DND-41 (cell line): ENCODE measurements at regions not wholly inside any gene's neighbourhood (a gene's known extent, or its start where the extent isn't known, plus 50 kb on each side); places are given as distances from the start of the nearest gene placed in this dataset.

Source experiments
- ATAC-seq: fragments of 200-7000 bp; cut with Tn5 transposase; 3 replicates; pipeline ENCODE4 v1.9.1; 2021; ENCODE audit warnings: low read depth; ENCODE audit not compliant: insufficient read depth
- DNase-seq: peaks from one replicate; pipeline ENCODE4 v3.0.0-alpha.2; 2020
- H2AFZ ChIP-seq: 2 replicates; pipeline ENCODE4 v1.6.0; 2012; ENCODE audit warnings: low read depth, low read length
- H3K27ac ChIP-seq: 2 replicates; pipeline ENCODE4 v1.5.1; 2012; ENCODE audit warnings: low read length, inconsistent platforms
- H3K27me3 ChIP-seq: fragments of 200-600 bp; sonication (generic); 2 replicates; pipeline ENCODE4 v1.6.0; 2012; ENCODE audit warnings: low read length, mild to moderate bottlenecking, inconsistent platforms; ENCODE audit not compliant: insufficient read depth, poor library complexity
- H3K36me3 ChIP-seq: 2 replicates; pipeline ENCODE4 v1.5.1; 2012; ENCODE audit warnings: low read length, inconsistent platforms; ENCODE audit not compliant: insufficient read depth
- H3K4me1 ChIP-seq: 2 replicates; pipeline ENCODE4 v1.5.1; 2012; ENCODE audit warnings: mild to moderate bottlenecking, low read length; ENCODE audit not compliant: insufficient read depth
- H3K4me2 ChIP-seq: 2 replicates; pipeline ENCODE4 v1.6.0; 2012; ENCODE audit warnings: mild to moderate bottlenecking, moderate library complexity, low read length, inconsistent platforms; ENCODE audit not compliant: insufficient read depth
- H3K4me3 ChIP-seq, 2 experiments: fragments of 200-600 bp in 1 of 2; shearing (Covaris generic) in 1 of 2; 2 replicates each; pipeline ENCODE4 v1.5.1; 2012 to 2016; ENCODE audit warnings: inconsistent platforms in 2 of 2, low read length in 2 of 2, mild to moderate bottlenecking in 2 of 2, low read depth in 1 of 2, moderate library complexity in 1 of 2
- H3K79me2 ChIP-seq: 2 replicates; pipeline ENCODE4 v1.6.0; 2012; ENCODE audit warnings: low read length, inconsistent platforms; ENCODE audit not compliant: insufficient read depth
- H3K9ac ChIP-seq: 2 replicates; pipeline ENCODE4 v1.6.0; 2012; ENCODE audit warnings: low read depth, mild to moderate bottlenecking, inconsistent platforms, low read length, moderate library complexity
- H3K9me3 ChIP-seq: 2 replicates; pipeline ENCODE4 v1.5.1; 2012; ENCODE audit warnings: low read length, moderate library complexity, mild to moderate bottlenecking, inconsistent platforms; ENCODE audit not compliant: insufficient read depth, severe bottlenecking
- H4K20me1 ChIP-seq: 2 replicates; pipeline ENCODE4 v1.6.0; 2012; ENCODE audit warnings: low read length; ENCODE audit not compliant: insufficient read depth
- CTCF ChIP-seq: IDR thresholded peaks from 2 replicates; pipeline ENCODE4 v1.5.1; 2012; ENCODE audit warnings: borderline replicate concordance, low read length, moderate library complexity, mild to moderate bottlenecking; ENCODE audit not compliant: poor library complexity, severe bottlenecking; ENCODE audit errors: extremely low read depth
- EZH2 ChIP-seq: IDR thresholded peaks from 3 replicates; pipeline ENCODE4 v1.6.1; 2012; ENCODE audit warnings: borderline replicate concordance, low read depth, mild to moderate bottlenecking, moderate library complexity, low read length, inconsistent platforms; ENCODE audit not compliant: severe bottlenecking

DNA sequence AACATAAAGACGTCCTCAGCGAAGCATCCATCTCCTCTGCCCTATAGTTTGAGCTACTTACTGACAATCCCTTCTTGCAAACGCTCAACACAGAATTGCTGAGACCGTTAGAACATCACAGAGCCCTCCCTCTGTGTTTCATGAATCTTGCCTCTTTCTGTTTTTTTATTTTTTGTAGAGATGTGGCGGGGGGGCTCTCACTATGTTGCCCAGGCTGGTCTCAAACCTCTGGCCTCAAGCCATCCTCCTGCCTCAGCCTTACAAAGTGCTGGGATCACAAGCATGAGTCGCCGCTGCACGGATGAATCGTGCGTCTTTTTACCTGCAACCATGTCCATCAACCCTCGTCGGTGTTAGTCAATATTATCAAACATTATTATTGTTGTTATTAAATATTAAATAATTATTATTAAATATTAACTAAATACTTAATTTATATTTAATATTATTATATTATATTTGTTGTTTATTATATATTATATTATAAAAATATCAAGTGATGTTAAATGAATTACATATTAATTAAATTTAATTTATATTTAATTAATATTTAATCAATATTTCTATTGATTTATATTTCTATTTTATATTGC is 200.7 kb downstream of the CRLF2 start:
- Histone ChIP-seq H3K27ac (no peak overlapping the region), H3K27me3 (no peaks in the 10 kb centered on the region), H3K79me2 (no peaks in the 10 kb centered on the region)

GRCh38 chrX:1009771-1010170 is 202.7 kb downstream of the CRLF2 start:
- Histone ChIP-seq H2AFZ (no peak overlapping the region), H3K36me3 (no peaks in the 10 kb centered on the region), H3K79me2 (no peaks in the 10 kb centered on the region), H3K4me2 (no peak overlapping the region), H3K4me1 (no peaks in the 10 kb centered on the region), H3K9ac (no peak overlapping the region), H3K27ac (no peak overlapping the region), H3K27me3 (no peaks in the 10 kb centered on the region), H3K4me3 (no peak overlapping the region), H4K20me1 (no peaks in the 10 kb centered on the region), H3K9me3 (no peaks in the 10 kb centered on the region)
- DNase-seq (no peak), ATAC-seq (no peak)
- no peak for TF ChIP-seq CTCF
- TF ChIP-seq EZH2: no peak

More for the DNA sequence above, 200.7 kb downstream of the CRLF2 start:
- Histone ChIP-seq H3K4me1 (no peaks in the 10 kb centered on the region), H3K36me3 (no peaks in the 10 kb centered on the region), H3K4me3 (no peak overlapping the region), H3K9me3 (no peaks in the 10 kb centered on the region), H3K9ac (no peak overlapping the region), H4K20me1 (no peaks in the 10 kb centered on the region), H2AFZ (no peak overlapping the region), H3K4me2 (no peak overlapping the region)
- ATAC-seq: peak; percentile 24; the same call in 1 of the 3 replicates
- TF ChIP-seq CTCF (no peak), EZH2 (no peak)
- no peak for DNase-seq

- TF ChIP-seq EZH2 (no peak), CTCF (no peak)
- no peak for DNase-seq
- Histone ChIP-seq H4K20me1 (no peaks in the 10 kb centered on the region), H2AFZ (no peak overlapping the region), H3K4me3 (no peak overlapping the region), H3K9me3 (no peaks in the 10 kb centered on the region), H3K36me3 (no peaks in the 10 kb centered on the region), H3K4me1 (no peaks in the 10 kb centered on the region), H3K27me3 (no peaks in the 10 kb centered on the region), H3K9ac (no peak overlapping the region), H3K4me2 (no peak overlapping the region), H3K79me2 (no peaks in the 10 kb centered on the region), H3K27ac (no peak overlapping the region)
- no peak for ATAC-seq
Observed at GRCh38 chrX:1006156-1006730, 206.2 kb downstream of the CRLF2 start.
